ENCODE measurements at regions not wholly inside any gene's neighbourhood (a gene's known extent, or its start where the extent isn't known, plus 50 kb on each side); places are given as distances from the start of the nearest gene placed in this dataset.

DNA sequence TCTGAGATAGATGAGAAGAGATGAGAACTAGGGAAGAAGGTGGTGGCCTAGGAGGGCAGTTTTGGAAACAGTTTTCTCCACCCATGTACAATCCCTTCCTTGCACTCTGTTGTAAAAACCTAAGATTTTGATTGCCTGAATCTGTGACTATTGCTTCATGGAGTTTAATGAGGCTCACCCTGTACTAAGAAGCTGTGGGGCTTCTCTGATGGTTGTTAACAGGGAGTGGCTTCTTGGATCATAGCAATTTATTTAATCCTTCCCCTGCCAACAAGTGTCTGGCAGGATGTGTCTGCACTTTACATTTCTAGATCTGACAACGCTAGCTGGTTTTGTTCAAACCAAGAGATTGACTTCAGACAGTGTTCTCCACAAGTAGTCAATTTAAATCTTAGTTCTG, 74.7 kb upstream of the C5orf46 start:
- POLR2A ChIA-PET, result no interaction called here
- no peaks in the 10 kb centered on the region for H3K27me3 ChIP-seq (ENCODE audit: control insufficient read depth, insufficient read depth, low read length)
- no peak for DNase-seq (ENCODE audit: low read depth, low spot score)
- TF ChIP-seq, protein P1, sequence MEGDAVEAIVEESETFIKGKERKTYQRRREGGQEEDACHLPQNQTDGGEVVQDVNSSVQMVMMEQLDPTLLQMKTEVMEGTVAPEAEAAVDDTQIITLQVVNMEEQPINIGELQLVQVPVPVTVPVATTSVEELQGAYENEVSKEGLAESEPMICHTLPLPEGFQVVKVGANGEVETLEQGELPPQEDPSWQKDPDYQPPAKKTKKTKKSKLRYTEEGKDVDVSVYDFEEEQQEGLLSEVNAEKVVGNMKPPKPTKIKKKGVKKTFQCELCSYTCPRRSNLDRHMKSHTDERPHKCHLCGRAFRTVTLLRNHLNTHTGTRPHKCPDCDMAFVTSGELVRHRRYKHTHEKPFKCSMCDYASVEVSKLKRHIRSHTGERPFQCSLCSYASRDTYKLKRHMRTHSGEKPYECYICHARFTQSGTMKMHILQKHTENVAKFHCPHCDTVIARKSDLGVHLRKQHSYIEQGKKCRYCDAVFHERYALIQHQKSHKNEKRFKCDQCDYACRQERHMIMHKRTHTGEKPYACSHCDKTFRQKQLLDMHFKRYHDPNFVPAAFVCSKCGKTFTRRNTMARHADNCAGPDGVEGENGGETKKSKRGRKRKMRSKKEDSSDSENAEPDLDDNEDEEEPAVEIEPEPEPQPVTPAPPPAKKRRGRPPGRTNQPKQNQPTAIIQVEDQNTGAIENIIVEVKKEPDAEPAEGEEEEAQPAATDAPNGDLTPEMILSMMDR (IDR thresholded peaks at IDR 0.05; ENCODE audit: low read depth, low read length), result no peak
- no peak overlapping the region for H3K4me3 ChIP-seq (ENCODE audit: low read depth, low read length)
- no peak overlapping the region for H3K27ac ChIP-seq (ENCODE audit: low read depth, low read length)
- no peaks in the 10 kb centered on the region for H3K9me3 ChIP-seq (ENCODE audit: control insufficient read depth, insufficient read depth, low read length)
- CTCF ChIA-PET, result no interaction called here

DNA sequence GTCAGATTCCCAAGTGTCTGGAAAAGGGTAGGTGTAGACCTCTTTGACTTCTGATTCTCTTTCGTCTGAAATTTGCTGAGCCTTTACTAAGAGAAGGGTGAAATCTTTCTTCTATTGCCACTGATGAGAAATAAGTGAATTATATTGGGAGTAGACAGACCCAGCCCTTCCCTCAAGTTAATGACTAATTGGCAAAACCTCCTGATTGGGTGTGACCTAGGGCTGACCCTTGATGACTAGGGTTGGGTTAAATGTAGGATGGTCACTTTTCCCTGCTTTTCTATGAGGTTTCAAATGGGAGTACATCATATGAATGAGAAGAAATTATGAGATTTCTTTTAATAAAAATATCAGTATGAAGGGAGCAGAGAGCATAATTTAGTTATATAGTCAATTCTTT, 73.4 kb upstream of the C5orf46 start:
- no peak for DNase-seq (ENCODE audit: low read depth, low spot score)
- Histone ChIP-seq H3K27ac (ENCODE audit: low read depth, low read length) (no peak overlapping the region), H3K27me3 (ENCODE audit: control insufficient read depth, insufficient read depth, low read length) (no peaks in the 10 kb centered on the region), H3K4me3 (ENCODE audit: low read depth, low read length) (no peak overlapping the region), H3K9me3 (ENCODE audit: control insufficient read depth, insufficient read depth, low read length) (no peaks in the 10 kb centered on the region)
- TF ChIP-seq, protein P1 (IDR thresholded peaks at IDR 0.05; ENCODE audit: low read depth, low read length), result no peak
- POLR2A ChIA-PET, result no interaction called here
- CTCF ChIA-PET, result no interaction called here

DNA sequence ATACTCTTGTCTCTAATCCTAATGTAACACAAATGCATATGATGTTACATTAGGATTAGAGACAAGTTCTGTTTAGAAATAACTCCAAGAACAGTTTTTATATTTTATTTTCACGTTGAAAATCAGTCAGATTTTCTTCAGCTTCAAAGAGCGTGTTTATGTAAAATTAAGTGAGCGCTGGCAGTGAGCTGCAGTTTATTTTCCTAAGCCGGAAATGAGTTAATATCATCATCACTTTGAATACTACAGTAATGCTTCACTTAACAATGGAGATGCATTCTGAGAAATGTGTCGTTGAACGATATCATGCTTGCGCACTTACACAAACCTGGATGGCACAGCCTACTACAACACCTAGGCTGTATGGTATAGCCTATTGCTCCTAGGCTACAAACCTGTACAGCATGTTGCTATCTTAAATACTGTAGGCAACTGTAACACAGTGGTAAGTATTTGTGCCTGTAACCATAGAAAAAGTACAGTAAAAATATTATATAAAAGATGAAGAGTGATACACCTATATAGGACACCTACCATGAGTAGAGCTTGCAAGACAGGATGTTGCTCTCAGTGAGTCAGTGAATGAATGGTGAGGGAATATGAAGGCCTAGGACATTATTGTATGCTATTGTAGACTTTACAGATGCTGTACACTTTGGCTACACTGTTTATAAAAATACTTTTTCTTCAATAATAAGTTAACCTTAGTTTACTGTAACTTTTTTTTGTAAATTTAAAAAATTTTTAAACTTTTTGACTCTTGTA, 65.9 kb upstream of the C5orf46 start:
- TF ChIP-seq, protein P1 (IDR thresholded peaks at IDR 0.05; ENCODE audit: low read depth, low read length), result no peak
- ChIA-PET CTCF (interaction anchor here (0.8 to 1.0 kb wide), 2 partner anchors 114 to 759 kb away, joined by 3 read pairs; no protein-coding TSS in a partner anchor), POLR2A (no interaction called here)
- no peaks in the 10 kb centered on the region for H3K27me3 ChIP-seq (ENCODE audit: control insufficient read depth, insufficient read depth, low read length)
- no peak overlapping the region for H3K27ac ChIP-seq (ENCODE audit: low read depth, low read length)
- DNase-seq (ENCODE audit: low read depth, low spot score), result no peak
- no peaks in the 10 kb centered on the region for H3K9me3 ChIP-seq (ENCODE audit: control insufficient read depth, insufficient read depth, low read length)
- no peak overlapping the region for H3K4me3 ChIP-seq (ENCODE audit: low read depth, low read length)

DNA sequence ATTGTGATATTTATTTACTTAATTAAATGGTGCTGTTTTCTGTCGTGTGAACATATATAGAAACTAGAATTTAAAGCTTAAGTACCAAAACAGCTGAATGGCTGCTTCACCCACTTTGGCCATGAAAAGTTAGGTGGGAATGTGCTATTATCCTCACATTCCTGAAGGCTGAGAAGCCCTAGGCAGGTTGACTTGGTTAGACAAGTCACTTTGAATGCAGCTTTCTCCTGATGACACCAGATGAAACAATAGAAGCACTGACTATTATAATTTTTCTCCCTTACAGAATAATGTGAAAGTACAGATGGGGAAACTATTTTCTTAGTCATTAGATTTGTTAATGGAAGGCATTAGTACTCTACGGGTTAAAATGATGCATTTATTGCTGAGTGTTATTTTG, 65.1 kb upstream of the C5orf46 start:
- ChIA-PET CTCF (interaction anchor here (0.8 kb wide), 1 partner anchor 114 kb away, joined by 3 read pairs; no protein-coding TSS in a partner anchor), POLR2A (no interaction called here)
- no peak for DNase-seq (ENCODE audit: low read depth, low spot score)
- Histone ChIP-seq H3K27ac (ENCODE audit: low read depth, low read length) (no peak overlapping the region), H3K4me3 (ENCODE audit: low read depth, low read length) (no peak overlapping the region), H3K27me3 (ENCODE audit: control insufficient read depth, insufficient read depth, low read length) (no peaks in the 10 kb centered on the region), H3K9me3 (ENCODE audit: control insufficient read depth, insufficient read depth, low read length) (no peaks in the 10 kb centered on the region)
- TF ChIP-seq, protein P1 (IDR thresholded peaks at IDR 0.05; ENCODE audit: low read depth, low read length), result no peak

DNA sequence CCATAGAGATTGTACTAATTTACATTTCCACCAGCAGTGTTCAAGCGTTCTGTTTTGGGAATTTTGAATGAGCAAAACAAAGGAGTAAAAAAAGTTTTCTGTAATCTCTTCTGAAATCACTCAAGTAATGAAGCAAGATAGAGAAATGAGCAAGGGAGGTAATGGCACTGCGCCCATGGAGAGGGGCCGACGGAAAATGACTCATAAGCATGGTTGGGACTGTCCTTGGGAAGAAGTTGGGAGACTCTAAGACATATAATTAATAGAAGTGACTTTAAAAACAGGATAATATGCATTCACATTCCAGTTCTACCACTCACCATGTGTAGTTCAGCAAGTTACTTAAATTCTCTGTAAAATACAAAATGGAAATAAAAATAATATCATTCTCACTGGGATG, 62.5 kb upstream of the C5orf46 start:
- Histone ChIP-seq H3K9me3 (ENCODE audit: control insufficient read depth, insufficient read depth, low read length) (no peaks in the 10 kb centered on the region), H3K4me3 (ENCODE audit: low read depth, low read length) (no peak overlapping the region), H3K27me3 (ENCODE audit: control insufficient read depth, insufficient read depth, low read length) (no peaks in the 10 kb centered on the region), H3K27ac (ENCODE audit: low read depth, low read length) (no peak overlapping the region)
- no peak for DNase-seq (ENCODE audit: low read depth, low spot score)
- ChIA-PET CTCF (no interaction called here), POLR2A (no interaction called here)
- TF ChIP-seq, protein P1 (IDR thresholded peaks at IDR 0.05; ENCODE audit: low read depth, low read length), result no peak
